HL-60 (cell line): ENCODE measurements at regions not wholly inside any gene's neighbourhood (a gene's known extent, or its start where the extent isn't known, plus 50 kb on each side); places are given as distances from the start of the nearest gene placed in this dataset.

Experiments used
- DNase-seq, 2 experiments: peaks; one replicate each; pipeline ENCODE4 v3.0.0-alpha.2; 2010 to 2020; ENCODE audit warnings: low read depth in 1 of 2, low spot score in 1 of 2
- H3K27ac ChIP-seq: fragments of 250-450 bp; sonication (Bioruptor Pico); replicated peaks from 2 replicates; pipeline ENCODE4 v1.5.1; 2020; ENCODE audit warnings: mild to moderate bottlenecking, moderate library complexity
- H3K27me3 ChIP-seq: fragments of 250-450 bp; sonication (Bioruptor Pico); 2 replicates; pipeline ENCODE4 v1.5.1; 2021; ENCODE audit warnings: mild to moderate bottlenecking, moderate library complexity; ENCODE audit not compliant: insufficient read depth, poor library complexity, severe bottlenecking
- H3K4me3 ChIP-seq: replicated peaks from 2 replicates; pipeline ENCODE4 v1.5.1; 2011; ENCODE audit warnings: mild to moderate bottlenecking, control low read depth, low read length; ENCODE audit not compliant: insufficient read depth
- CTCF ChIP-seq: IDR thresholded peaks from one replicate; pipeline ENCODE4 v1.5.1; 2011; ENCODE audit warnings: low read length, control low read depth, inconsistent platforms; ENCODE audit not compliant: insufficient read depth
- GABPA ChIP-seq: IDR thresholded peaks from 2 replicates; pipeline ENCODE4 v1.6.1; 2012; ENCODE audit warnings: low read depth
- POLR2AphosphoS5 ChIP-seq: IDR thresholded peaks from 2 replicates; pipeline ENCODE4 v1.6.1; 2012; ENCODE audit warnings: low read depth
- SPI1 ChIP-seq: IDR thresholded peaks from 2 replicates; pipeline ENCODE4 v1.6.1; 2012; ENCODE audit warnings: low read depth, mild to moderate bottlenecking, borderline replicate concordance
- TF ChIP-seq, protein P1 (sequence below): IDR thresholded peaks from 2 replicates; pipeline ENCODE4 v1.6.1; 2012; ENCODE audit warnings: low read depth; ENCODE audit not compliant: insufficient replicate concordance

DNA sequence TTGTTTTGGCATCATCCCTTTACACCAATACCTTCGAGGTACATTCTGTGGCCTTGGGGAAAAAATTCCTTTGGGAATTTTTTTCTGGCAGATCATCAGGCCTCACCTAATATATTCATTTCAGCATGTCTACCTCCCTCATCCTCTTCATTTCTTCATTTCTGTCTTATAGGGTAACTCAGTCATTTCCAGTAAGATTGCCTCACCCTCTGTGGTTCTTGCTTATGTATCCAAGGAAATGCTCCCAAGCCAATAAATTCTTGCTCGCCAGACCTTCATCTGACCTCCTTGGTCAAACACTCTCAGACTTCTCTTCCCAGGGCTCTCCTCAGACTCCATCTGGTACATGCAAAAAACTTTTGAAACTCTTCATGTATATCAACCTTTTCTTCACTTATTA lies 265.6 kb downstream of the TMX3 start:
- Histone ChIP-seq H3K27ac (no peak overlapping the region), H3K4me3 (no peak overlapping the region), H3K27me3 (no peaks in the 10 kb centered on the region)
- DNase-seq = no peak
- no peak for TF ChIP-seq SPI1
- TF ChIP-seq, protein P1, sequence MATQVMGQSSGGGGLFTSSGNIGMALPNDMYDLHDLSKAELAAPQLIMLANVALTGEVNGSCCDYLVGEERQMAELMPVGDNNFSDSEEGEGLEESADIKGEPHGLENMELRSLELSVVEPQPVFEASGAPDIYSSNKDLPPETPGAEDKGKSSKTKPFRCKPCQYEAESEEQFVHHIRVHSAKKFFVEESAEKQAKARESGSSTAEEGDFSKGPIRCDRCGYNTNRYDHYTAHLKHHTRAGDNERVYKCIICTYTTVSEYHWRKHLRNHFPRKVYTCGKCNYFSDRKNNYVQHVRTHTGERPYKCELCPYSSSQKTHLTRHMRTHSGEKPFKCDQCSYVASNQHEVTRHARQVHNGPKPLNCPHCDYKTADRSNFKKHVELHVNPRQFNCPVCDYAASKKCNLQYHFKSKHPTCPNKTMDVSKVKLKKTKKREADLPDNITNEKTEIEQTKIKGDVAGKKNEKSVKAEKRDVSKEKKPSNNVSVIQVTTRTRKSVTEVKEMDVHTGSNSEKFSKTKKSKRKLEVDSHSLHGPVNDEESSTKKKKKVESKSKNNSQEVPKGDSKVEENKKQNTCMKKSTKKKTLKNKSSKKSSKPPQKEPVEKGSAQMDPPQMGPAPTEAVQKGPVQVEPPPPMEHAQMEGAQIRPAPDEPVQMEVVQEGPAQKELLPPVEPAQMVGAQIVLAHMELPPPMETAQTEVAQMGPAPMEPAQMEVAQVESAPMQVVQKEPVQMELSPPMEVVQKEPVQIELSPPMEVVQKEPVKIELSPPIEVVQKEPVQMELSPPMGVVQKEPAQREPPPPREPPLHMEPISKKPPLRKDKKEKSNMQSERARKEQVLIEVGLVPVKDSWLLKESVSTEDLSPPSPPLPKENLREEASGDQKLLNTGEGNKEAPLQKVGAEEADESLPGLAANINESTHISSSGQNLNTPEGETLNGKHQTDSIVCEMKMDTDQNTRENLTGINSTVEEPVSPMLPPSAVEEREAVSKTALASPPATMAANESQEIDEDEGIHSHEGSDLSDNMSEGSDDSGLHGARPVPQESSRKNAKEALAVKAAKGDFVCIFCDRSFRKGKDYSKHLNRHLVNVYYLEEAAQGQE = no peak
- no peak for TF ChIP-seq GABPA
- no peak for TF ChIP-seq POLR2AphosphoS5
- TF ChIP-seq CTCF = no peak

- Histone ChIP-seq H3K4me3 (no peak overlapping the region), H3K27me3 (no peaks in the 10 kb centered on the region), H3K27ac (no peak overlapping the region)
- no peak for TF ChIP-seq SPI1
- no peak for TF ChIP-seq GABPA
- no peak for TF ChIP-seq CTCF
- TF ChIP-seq, protein P1 = no peak
- no peak for TF ChIP-seq POLR2AphosphoS5
- no peak for DNase-seq
These were observed 266.2 kb downstream of the TMX3 start for GRCh38 chr18:68448736-68449135.

DNA sequence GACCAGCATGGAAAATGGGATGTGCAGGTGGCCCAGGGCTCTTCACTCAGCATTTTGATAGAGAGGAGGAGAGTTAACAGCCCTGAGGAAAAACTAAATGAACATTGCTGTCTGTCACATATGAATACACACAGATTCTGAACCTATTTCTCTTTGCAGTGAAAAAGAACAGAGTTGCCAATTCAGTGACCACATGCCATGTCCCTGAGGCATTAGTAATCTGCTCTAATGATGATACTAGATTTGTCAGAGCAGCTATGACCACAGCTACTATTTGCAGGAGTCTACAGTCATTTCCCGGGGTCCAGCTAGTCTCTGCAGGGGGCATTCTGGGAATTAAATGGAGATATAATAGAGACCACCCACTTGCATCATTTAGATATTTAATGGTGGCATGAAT lies 267.6 kb downstream of the TMX3 start:
- Histone ChIP-seq H3K27me3 (no peaks in the 10 kb centered on the region), H3K27ac (no peak overlapping the region), H3K4me3 (no peak overlapping the region)
- TF ChIP-seq, protein P1 = no peak
- no peak for TF ChIP-seq SPI1
- no peak for TF ChIP-seq CTCF
- no peak for TF ChIP-seq POLR2AphosphoS5
- TF ChIP-seq GABPA = no peak
- no peak for DNase-seq
